Neural cell (in vitro differentiated cells): ENCODE measurements at regions not wholly inside any gene's neighbourhood (a gene's known extent, or its start where the extent isn't known, plus 50 kb on each side); places are given as distances from the start of the nearest gene placed in this dataset.

Experiments
- H2AFZ ChIP-seq: fragments of 200-600, 300-800 bp; sonication (generic), shearing (Covaris generic); 2 replicates; pipeline ENCODE4 v1.6.0; 2014; ENCODE audit warnings: low read depth, mild to moderate bottlenecking, antibody characterized with exemption, low read length, moderate library complexity
- H3F3A ChIP-seq: fragments of 200-600 bp; shearing (Covaris generic); 2 replicates; pipeline ENCODE4 v1.6.1; 2016; ENCODE audit warnings: mild to moderate bottlenecking, moderate library complexity, mixed read lengths, antibody characterized with exemption, low read length; ENCODE audit not compliant: insufficient read depth, poor library complexity, severe bottlenecking
- H3K27ac ChIP-seq: fragments of 200-600, 300-800 bp; sonication (generic), shearing (Covaris generic); 2 replicates; pipeline ENCODE4 v1.5.1; 2014; ENCODE audit warnings: mild to moderate bottlenecking, low read length, moderate library complexity
- H3K27me3 ChIP-seq: fragments of 300-800, 200-600 bp; sonication (generic), shearing (Covaris generic); 2 replicates; pipeline ENCODE4 v1.6.0; 2014; ENCODE audit warnings: mild to moderate bottlenecking, low read depth, low read length, moderate library complexity; ENCODE audit not compliant: insufficient read depth
- H3K36me3 ChIP-seq: fragments of 300-800, 200-600 bp; sonication (generic), shearing (Covaris generic); 2 replicates; pipeline ENCODE4 v1.5.1; 2014; ENCODE audit warnings: mild to moderate bottlenecking, antibody characterized with exemption, low read length, moderate library complexity; ENCODE audit not compliant: insufficient read depth
- H3K4me2 ChIP-seq: fragments of 300-800, 200-600 bp; sonication (generic), shearing (Covaris generic); 2 replicates; pipeline ENCODE4 v1.6.0; 2014; ENCODE audit warnings: mild to moderate bottlenecking, low read length
- H3K4me3 ChIP-seq: fragments of 300-800, 200-600 bp; sonication (generic), shearing (Covaris generic); 2 replicates; pipeline ENCODE4 v1.5.1; 2014; ENCODE audit warnings: mild to moderate bottlenecking, low read length, moderate library complexity
- H3K79me2 ChIP-seq: fragments of 200-600 bp; shearing (Covaris generic); replicated peaks from 2 replicates; pipeline ENCODE4 v1.6.0; 2014; ENCODE audit warnings: mild to moderate bottlenecking, low read length, moderate library complexity; ENCODE audit not compliant: insufficient read depth
- H3K9ac ChIP-seq: fragments of 300-800, 200-600 bp; sonication (generic), shearing (Covaris generic); 2 replicates; pipeline ENCODE4 v1.6.1; 2016; ENCODE audit warnings: mild to moderate bottlenecking, low read length, mixed read lengths
- H3K9me2 ChIP-seq: fragments of 200-600 bp; shearing (Covaris generic); 2 replicates; pipeline ENCODE4 v1.6.1; 2016; ENCODE audit warnings: mild to moderate bottlenecking, low read length, mixed read lengths; ENCODE audit not compliant: insufficient read depth
- H3K9me3 ChIP-seq: fragments of 200-600, 300-800 bp; sonication (generic), shearing (Covaris generic); 2 replicates; pipeline ENCODE4 v1.6.1; 2016; ENCODE audit warnings: mild to moderate bottlenecking, mixed run types, low read length, moderate library complexity, mixed read lengths
- H4K20me1 ChIP-seq: fragments of 200-600 bp; shearing (Covaris generic); 2 replicates; pipeline ENCODE4 v1.6.1; 2016; ENCODE audit warnings: mild to moderate bottlenecking, mixed run types; ENCODE audit not compliant: insufficient read depth
- CTCF ChIP-seq: fragments of 450-650 bp; IDR thresholded peaks from 2 replicates; pipeline ENCODE4 v1.5.1; 2014; ENCODE audit warnings: antibody characterized with exemption, mild to moderate bottlenecking, moderate library complexity; ENCODE audit not compliant: poor library complexity, severe bottlenecking
- EP300 ChIP-seq: fragments of 450-650 bp; conservative IDR thresholded peaks from 2 replicates; pipeline ENCODE4 v1.6.1; 2014; ENCODE audit warnings: antibody characterized with exemption, mild to moderate bottlenecking, moderate library complexity; ENCODE audit not compliant: poor library complexity, severe bottlenecking
- EZH2 ChIP-seq: fragments of 200-600, 300-800 bp; shearing (Covaris generic), sonication (generic); IDR thresholded peaks from 2 replicates; pipeline ENCODE4 v1.6.1; 2014; ENCODE audit warnings: antibody characterized with exemption, low read length, borderline replicate concordance, mild to moderate bottlenecking; ENCODE audit not compliant: insufficient read depth, poor library complexity, severe bottlenecking
- MXI1 ChIP-seq: fragments of 450-650 bp; conservative IDR thresholded peaks from 2 replicates; pipeline ENCODE4 v1.6.1; 2014; ENCODE audit warnings: antibody characterized with exemption, mild to moderate bottlenecking; ENCODE audit not compliant: poor library complexity, severe bottlenecking
- POLR2AphosphoS5 ChIP-seq: IDR thresholded peaks from 2 replicates; pipeline ENCODE4 v1.6.1; 2012
- RAD21 ChIP-seq: fragments of 450-650 bp; conservative IDR thresholded peaks from 2 replicates; pipeline ENCODE4 v1.6.1; 2014; ENCODE audit warnings: antibody characterized with exemption, mild to moderate bottlenecking, moderate library complexity
- REST ChIP-seq: IDR thresholded peaks from 2 replicates; pipeline ENCODE4 v1.6.1; 2012; ENCODE audit warnings: borderline replicate concordance
- SMC3 ChIP-seq: fragments of 450-650 bp; conservative IDR thresholded peaks from 2 replicates; pipeline ENCODE4 v1.6.1; 2014; ENCODE audit warnings: antibody characterized with exemption, mild to moderate bottlenecking, moderate library complexity; ENCODE audit not compliant: poor library complexity
- TAF1 ChIP-seq: IDR thresholded peaks from 2 replicates; pipeline ENCODE4 v1.6.1; 2012; ENCODE audit warnings: low read depth

- Histone ChIP-seq H3K79me2 (no peaks in the 10 kb centered on the region), H4K20me1 (no peaks in the 10 kb centered on the region), H3K36me3 (no peaks in the 10 kb centered on the region), H3K9me2 (no peaks in the 10 kb centered on the region), H3K9me3 (no peaks in the 10 kb centered on the region), H2AFZ (no peak overlapping the region), H3F3A (no peaks in the 10 kb centered on the region), H3K4me2 (no peak overlapping the region), H3K4me3 (no peak overlapping the region), H3K27me3 (no peaks in the 10 kb centered on the region), H3K27ac (no peak overlapping the region), H3K9ac (no peak overlapping the region)
- no peak for TF ChIP-seq TAF1
- TF ChIP-seq CTCF = no peak
- TF ChIP-seq REST = no peak
- no peak for TF ChIP-seq EP300
- no peak for TF ChIP-seq RAD21
- no peak for TF ChIP-seq MXI1
- TF ChIP-seq EZH2 = no peak
- no peak for TF ChIP-seq SMC3
- no peak for TF ChIP-seq POLR2AphosphoS5
These were observed 71.3 kb upstream of the ZNF521 start for GRCh38 chr18:25423267-25423666.

GRCh38 chr18:25422230-25422629 lies 70.3 kb upstream of the ZNF521 start:
- Histone ChIP-seq H3K27me3 (no peaks in the 10 kb centered on the region), H3K4me3 (no peak overlapping the region), H3K9ac (no peak overlapping the region), H2AFZ (no peak overlapping the region), H3K27ac (no peak overlapping the region), H3K79me2 (no peaks in the 10 kb centered on the region), H3K36me3 (no peaks in the 10 kb centered on the region), H3K9me2 (no peaks in the 10 kb centered on the region), H3F3A (no peaks in the 10 kb centered on the region), H3K4me2 (no peak overlapping the region), H4K20me1 (no peaks in the 10 kb centered on the region), H3K9me3 (no peaks in the 10 kb centered on the region)
- TF ChIP-seq REST (no peak), POLR2AphosphoS5 (no peak), TAF1 (no peak), SMC3 (no peak), RAD21 (no peak), MXI1 (no peak), EP300 (no peak), CTCF (no peak), EZH2 (no peak)
